Peyer's patch (tissue), 4 donors: ENCODE measurements at regions not wholly inside any gene's neighbourhood (a gene's known extent, or its start where the extent isn't known, plus 50 kb on each side); places are given as distances from the start of the nearest gene placed in this dataset.

ENCODE experiments used
- CTCF ChIP-seq, 6 experiments: fragments of 450-650 bp in 4 of 6; fragments of 200-600 bp in 2 of 6; sonication (generic) in 1 of 6; IDR thresholded peaks; one replicate each; pipeline ENCODE4 v1.5.1; 2017 to 2019; ENCODE audit warnings: antibody characterized with exemption in 6 of 6, mild to moderate bottlenecking in 3 of 6, moderate library complexity in 1 of 6
- POLR2A ChIP-seq, 2 donors: fragments of 450-650 bp; IDR thresholded peaks; one replicate each; pipeline ENCODE4 v1.5.1; 2017; ENCODE audit warnings: antibody characterized with exemption in 2 of 2, mild to moderate bottlenecking in 2 of 2, moderate library complexity in 2 of 2

GRCh38 chr1:218760601-218761570 lies 412.8 kb upstream of the LYPLAL1 start:
- TF ChIP-seq CTCF (IDR thresholded peaks at IDR 0.05) (no peak), POLR2A (IDR thresholded peaks at IDR 0.05) (no peak)
